ENCODE measurements at regions not wholly inside any gene's neighbourhood (a gene's known extent, or its start where the extent isn't known, plus 50 kb on each side); places are given as distances from the start of the nearest gene placed in this dataset.

GRCh38 chr2:120978359-120979050 is 242.8 kb downstream of the GLI2 start:
- no peak for DNase-seq (ENCODE audit: low read depth)

GRCh38 chr2:120979398-120979797 is 243.7 kb downstream of the GLI2 start:
- DNase-seq (ENCODE audit: low read depth): no peak

GRCh38 chr2:120979921-120980320 is 244.3 kb downstream of the GLI2 start:
- DNase-seq (ENCODE audit: low read depth): no peak

GRCh38 chr2:120981443-120981842 is 245.8 kb downstream of the GLI2 start:
- no peak for DNase-seq (ENCODE audit: low read depth)

- no peak for DNase-seq (ENCODE audit: low read depth)
These were observed 246.9 kb downstream of the GLI2 start for GRCh38 chr2:120982598-120982997.

- no peak for DNase-seq (ENCODE audit: low read depth)
These were observed 247.7 kb downstream of the GLI2 start for GRCh38 chr2:120983344-120983743.

GRCh38 chr2:120984046-120984445 is 248.4 kb downstream of the GLI2 start:
- DNase-seq (ENCODE audit: low read depth): no peak

- DNase-seq (ENCODE audit: low read depth): no peak
These were observed 248.9 kb downstream of the GLI2 start for GRCh38 chr2:120984452-120985173.

- no peak for DNase-seq (ENCODE audit: low read depth)
These were observed 249.7 kb downstream of the GLI2 start for GRCh38 chr2:120985174-120985996.

- no peak for DNase-seq (ENCODE audit: low read depth)
These were observed 250.5 kb downstream of the GLI2 start for GRCh38 chr2:120985997-120986651.

GRCh38 chr2:120986898-120987650 is 251.4 kb downstream of the GLI2 start:
- DNase-seq (ENCODE audit: low read depth): no peak

GRCh38 chr2:120988051-120988699 is 252.5 kb downstream of the GLI2 start:
- no peak for DNase-seq (ENCODE audit: low read depth)

- no peak for DNase-seq (ENCODE audit: low read depth)
These were observed 253.2 kb downstream of the GLI2 start for GRCh38 chr2:120988700-120989511.

GRCh38 chr2:120989512-120990441 is 254.1 kb downstream of the GLI2 start:
- no peak for DNase-seq (ENCODE audit: low read depth)

GRCh38 chr2:120990451-120990871 is 254.8 kb downstream of the GLI2 start:
- DNase-seq (ENCODE audit: low read depth): no peak

- DNase-seq (ENCODE audit: low read depth): no peak
These were observed 255.8 kb downstream of the GLI2 start for GRCh38 chr2:120991441-120991840.

- no peak for DNase-seq (ENCODE audit: low read depth)
These were observed 257.3 kb downstream of the GLI2 start for GRCh38 chr2:120992791-120993555.

GRCh38 chr2:120993661-120994060 is 258.0 kb downstream of the GLI2 start:
- DNase-seq (ENCODE audit: low read depth): no peak

Measured in non-pigmented ciliary epithelial cell (primary cell).